Spleen (tissue), 7 donors: ENCODE measurements at regions not wholly inside any gene's neighbourhood (a gene's known extent, or its start where the extent isn't known, plus 50 kb on each side); places are given as distances from the start of the nearest gene placed in this dataset.

Experiments used
- POLR2A ChIP-seq, 3 donors: fragments of 450-650 bp; IDR thresholded peaks; one replicate each; pipeline ENCODE4 v1.5.1; 2017; ENCODE audit warnings: antibody characterized with exemption in 3 of 3, mild to moderate bottlenecking in 1 of 3
- POLR2AphosphoS5 ChIP-seq, 3 donors: sonication (generic); formaldehyde crosslinking; IDR thresholded peaks; one replicate each; pipeline ENCODE4 v1.5.1; 2017; ENCODE audit warnings: antibody characterized with exemption in 3 of 3
- TF ChIP-seq, protein P1 (sequence below), 11 experiments: fragments of 200-600 bp in 7 of 11; fragments of 450-650 bp in 4 of 11; sonication (generic) in 4 of 11; IDR thresholded peaks in 8 of 11; conservative IDR thresholded peaks in 3 of 11; 1 replicate in 7 of 11; 2 replicates in 4 of 11; pipeline versions ENCODE4 v1.4.0 to v1.8.0; 2016 to 2021; ENCODE audit warnings: antibody characterized with exemption in 11 of 11, inconsistent platforms in 4 of 11, mild to moderate bottlenecking in 1 of 11
- donor health status: DM: no; HTN: no; CAD: no; lungs with moderate emphysema.
- donor health status: DM: no; HTN: no; CAD: no.
- donor health status: DM: no; HTN: no; CAD: no.

- TF ChIP-seq, protein P1, sequence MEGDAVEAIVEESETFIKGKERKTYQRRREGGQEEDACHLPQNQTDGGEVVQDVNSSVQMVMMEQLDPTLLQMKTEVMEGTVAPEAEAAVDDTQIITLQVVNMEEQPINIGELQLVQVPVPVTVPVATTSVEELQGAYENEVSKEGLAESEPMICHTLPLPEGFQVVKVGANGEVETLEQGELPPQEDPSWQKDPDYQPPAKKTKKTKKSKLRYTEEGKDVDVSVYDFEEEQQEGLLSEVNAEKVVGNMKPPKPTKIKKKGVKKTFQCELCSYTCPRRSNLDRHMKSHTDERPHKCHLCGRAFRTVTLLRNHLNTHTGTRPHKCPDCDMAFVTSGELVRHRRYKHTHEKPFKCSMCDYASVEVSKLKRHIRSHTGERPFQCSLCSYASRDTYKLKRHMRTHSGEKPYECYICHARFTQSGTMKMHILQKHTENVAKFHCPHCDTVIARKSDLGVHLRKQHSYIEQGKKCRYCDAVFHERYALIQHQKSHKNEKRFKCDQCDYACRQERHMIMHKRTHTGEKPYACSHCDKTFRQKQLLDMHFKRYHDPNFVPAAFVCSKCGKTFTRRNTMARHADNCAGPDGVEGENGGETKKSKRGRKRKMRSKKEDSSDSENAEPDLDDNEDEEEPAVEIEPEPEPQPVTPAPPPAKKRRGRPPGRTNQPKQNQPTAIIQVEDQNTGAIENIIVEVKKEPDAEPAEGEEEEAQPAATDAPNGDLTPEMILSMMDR (IDR thresholded peaks at IDR 0.05 in 8 of 11, conservative IDR thresholded peaks at IDR 0.05 in 3 of 11): no peak
- no peak for TF ChIP-seq POLR2AphosphoS5 (IDR thresholded peaks at IDR 0.05)
- no peak for TF ChIP-seq POLR2A (IDR thresholded peaks at IDR 0.05)
Measured at GRCh38 chr15:50854601-50855490, 53.6 kb upstream of the AP4E1 start.
